GM10266 (cell line): ENCODE measurements at regions not wholly inside any gene's neighbourhood (a gene's known extent, or its start where the extent isn't known, plus 50 kb on each side); places are given as distances from the start of the nearest gene placed in this dataset.
A peak's percentile ranks its signal among the peaks of the same experiment; 100 is the strongest.

Experiments used
- DNase-seq: peaks from one replicate; pipeline ENCODE4 v3.0.0; 2012; ENCODE audit errors: extremely low spot score
- CTCF ChIP-seq: IDR thresholded peaks from 2 replicates; pipeline ENCODE4 v1.5.1; 2012; ENCODE audit warnings: mild to moderate bottlenecking, low read depth; ENCODE audit not compliant: control insufficient read depth, insufficient read depth; ENCODE audit errors: missing control alignments

GRCh38 chr12:23041774-23042173, 416.8 kb downstream of the ETNK1 start:
- DNase-seq = no peak
- no peak for TF ChIP-seq CTCF

GRCh38 chr12:23043646-23044045, 418.7 kb downstream of the ETNK1 start:
- DNase-seq = no peak
- TF ChIP-seq CTCF = no peak

- no peak for TF ChIP-seq CTCF
- DNase-seq = no peak
Measured at GRCh38 chr12:23049180-23049579, 424.2 kb downstream of the ETNK1 start.

GRCh38 chr12:23055004-23055403, 430.0 kb downstream of the ETNK1 start:
- DNase-seq = no peak
- peak; percentile 34 for TF ChIP-seq CTCF

GRCh38 chr12:23057571-23057970, 432.6 kb downstream of the ETNK1 start:
- no peak for TF ChIP-seq CTCF
- no peak for DNase-seq

GRCh38 chr12:23060161-23060560, 435.2 kb downstream of the ETNK1 start:
- no peak for DNase-seq
- TF ChIP-seq CTCF = no peak

- no peak for DNase-seq
- no peak for TF ChIP-seq CTCF
Measured at GRCh38 chr12:23063206-23063605, 438.2 kb downstream of the ETNK1 start.
